Retina (tissue), 1 donor: ENCODE measurements at regions not wholly inside any gene's neighbourhood (a gene's known extent, or its start where the extent isn't known, plus 50 kb on each side); places are given as distances from the start of the nearest gene placed in this dataset.

Experiments used
- DNase-seq: peaks from one replicate; pipeline ENCODE4 v3.0.0-alpha.2; 2016

GRCh38 chr5:159385536-159385935, 55.2 kb upstream of the IL12B start:
- no peak for DNase-seq

GRCh38 chr5:159386028-159386711, 55.9 kb upstream of the IL12B start:
- DNase-seq: no peak

GRCh38 chr5:159392871-159393270, 62.6 kb upstream of the IL12B start:
- no peak for DNase-seq

- no peak for DNase-seq
Measured at GRCh38 chr5:159393854-159394274, 63.6 kb upstream of the IL12B start.

GRCh38 chr5:159395202-159395601, 64.9 kb upstream of the IL12B start:
- DNase-seq: no peak

- DNase-seq: no peak
Measured at GRCh38 chr5:159398936-159399335, 68.6 kb upstream of the IL12B start.

- DNase-seq: no peak
Measured at GRCh38 chr5:159400476-159400875, 70.2 kb upstream of the IL12B start.

- no peak for DNase-seq
Measured at GRCh38 chr5:159402311-159402710, 72.0 kb upstream of the IL12B start.

- no peak for DNase-seq
Measured at GRCh38 chr5:159402856-159403255, 72.6 kb upstream of the IL12B start.

- DNase-seq: no peak
Measured at GRCh38 chr5:159403906-159404681, 73.8 kb upstream of the IL12B start.

- no peak for DNase-seq
Measured at GRCh38 chr5:159405611-159406031, 75.3 kb upstream of the IL12B start.

- no peak for DNase-seq
Measured at GRCh38 chr5:159406571-159406970, 76.3 kb upstream of the IL12B start.

- no peak for DNase-seq
Measured at GRCh38 chr5:159409801-159410200, 79.5 kb upstream of the IL12B start.

- no peak for DNase-seq
Measured at GRCh38 chr5:159410480-159410879, 80.2 kb upstream of the IL12B start.

- no peak for DNase-seq
Measured at GRCh38 chr5:159411115-159411514, 80.8 kb upstream of the IL12B start.

GRCh38 chr5:159412284-159413046, 82.2 kb upstream of the IL12B start:
- DNase-seq: no peak

GRCh38 chr5:159414021-159414420, 83.7 kb upstream of the IL12B start:
- DNase-seq: no peak

GRCh38 chr5:159415301-159415937, 85.1 kb upstream of the IL12B start:
- no peak for DNase-seq

- no peak for DNase-seq
Measured at GRCh38 chr5:159416438-159416837, 86.2 kb upstream of the IL12B start.

GRCh38 chr5:159417170-159417569, 86.9 kb upstream of the IL12B start:
- no peak for DNase-seq

GRCh38 chr5:159419576-159419975, 89.3 kb upstream of the IL12B start:
- no peak for DNase-seq

- DNase-seq: no peak
Measured at GRCh38 chr5:159420940-159421339, 90.7 kb upstream of the IL12B start.

GRCh38 chr5:159422361-159422760, 92.1 kb upstream of the IL12B start:
- DNase-seq: no peak
